Keratinocyte (primary cell): ENCODE measurements at regions not wholly inside any gene's neighbourhood (a gene's known extent, or its start where the extent isn't known, plus 50 kb on each side); places are given as distances from the start of the nearest gene placed in this dataset.
"Not testable (repeated sequence)": the region's sequence is repeated elsewhere in the genome, so short reads cannot be mapped to it uniquely, and the experiment has no call there.

Source experiments
- DNase-seq: peaks from one replicate; pipeline ENCODE4 v3.0.0-alpha.2; 2011; ENCODE audit warnings: low read depth, missing footprints, low spot score
- FAIRE-seq: peaks from 2 replicates; lab custom pipeline; 2011; peaks lifted over from hg19 to GRCh38; lab: Jason Lieb, UNC
- H2AFZ ChIP-seq: 2 replicates; pipeline ENCODE4 v1.6.0; 2012; ENCODE audit warnings: low read length, control low read depth, inconsistent platforms; ENCODE audit not compliant: control insufficient read depth
- H3K27ac ChIP-seq: 2 replicates; pipeline ENCODE4 v1.5.1; 2011; ENCODE audit warnings: low read length; ENCODE audit not compliant: control insufficient read depth, insufficient read depth
- H3K27me3 ChIP-seq: 3 replicates; pipeline ENCODE4 v1.6.0; 2011; ENCODE audit warnings: low read length; ENCODE audit not compliant: control insufficient read depth, insufficient read depth; ENCODE audit errors: extremely low read depth
- H3K36me3 ChIP-seq, 2 experiments: 2 replicates in 1 of 2; 3 replicates in 1 of 2; pipeline ENCODE4 v1.5.1; 2011; ENCODE audit warnings: low read length in 2 of 2, mild to moderate bottlenecking in 1 of 2; ENCODE audit not compliant: control insufficient read depth in 2 of 2, insufficient read depth in 2 of 2; ENCODE audit errors: extremely low read depth in 1 of 2
- H3K4me1 ChIP-seq: 3 replicates; pipeline ENCODE4 v1.5.1; 2011; ENCODE audit warnings: low read length; ENCODE audit not compliant: control insufficient read depth, insufficient read depth; ENCODE audit errors: extremely low read depth
- H3K4me2 ChIP-seq: 3 replicates; pipeline ENCODE4 v1.6.0; 2011; ENCODE audit warnings: low read depth, low read length; ENCODE audit not compliant: control insufficient read depth, insufficient read depth; ENCODE audit errors: extremely low read depth
- H3K4me3 ChIP-seq, 3 experiments: fragments of 200-600 bp in 1 of 3; sonication (generic) in 1 of 3; 2 replicates in 2 of 3; 3 replicates in 1 of 3; pipeline ENCODE4 v1.5.1; 2011 to 2016; ENCODE audit warnings: low read length in 3 of 3, mild to moderate bottlenecking in 3 of 3, control low read depth in 2 of 3, inconsistent platforms in 1 of 3, low read depth in 1 of 3, mixed read lengths in 1 of 3, mixed run types in 1 of 3, moderate library complexity in 1 of 3; ENCODE audit not compliant: control insufficient read depth in 2 of 3, insufficient read depth in 2 of 3; ENCODE audit errors: extremely low read depth in 1 of 3
- H3K79me2 ChIP-seq: 2 replicates; pipeline ENCODE4 v1.6.0; 2012; ENCODE audit warnings: low read length; ENCODE audit not compliant: control insufficient read depth, insufficient read depth
- H3K9ac ChIP-seq: 3 replicates; pipeline ENCODE4 v1.6.0; 2011; ENCODE audit warnings: low read length; ENCODE audit not compliant: control insufficient read depth, insufficient read depth; ENCODE audit errors: extremely low read depth
- H3K9me1 ChIP-seq: 3 replicates; pipeline ENCODE4 v1.6.0; 2011; ENCODE audit warnings: low read length; ENCODE audit not compliant: control insufficient read depth, insufficient read depth; ENCODE audit errors: extremely low read depth
- H3K9me3 ChIP-seq: 2 replicates; pipeline ENCODE4 v1.5.1; 2012; ENCODE audit warnings: low read depth, low read length; ENCODE audit not compliant: control insufficient read depth
- H4K20me1 ChIP-seq: 3 replicates; pipeline ENCODE4 v1.6.0; 2011; ENCODE audit warnings: low read length; ENCODE audit not compliant: control insufficient read depth, insufficient read depth; ENCODE audit errors: extremely low read depth
- CTCF ChIP-seq, 3 experiments: IDR thresholded peaks in 1 of 3; conservative IDR thresholded peaks in 1 of 3; optimal IDR thresholded peaks in 1 of 3; 2 replicates in 2 of 3; 3 replicates in 1 of 3; pipeline versions ENCODE3 to v1.5.1; 2011; ENCODE audit warnings: low read length in 3 of 3, mild to moderate bottlenecking in 3 of 3, moderate library complexity in 2 of 3, control low read depth in 1 of 3, inconsistent platforms in 1 of 3; ENCODE audit not compliant: insufficient read depth in 2 of 3; ENCODE audit errors: extremely low read depth in 1 of 3
- EZH2 ChIP-seq: IDR thresholded peaks from one replicate; pipeline ENCODE4 v1.6.1; 2012; ENCODE audit warnings: inconsistent platforms, mild to moderate bottlenecking, low read length, moderate library complexity
- dilution Hi-C: fragments of 300-500 bp; cut with MboI; formaldehyde crosslinking; loops from one replicate; pipeline ENCODE4 v1.7.0; 2020; ENCODE audit warnings: low sequenced_read_pairs; ENCODE audit not compliant: extremely low pct_ligation_motif_present

DNA sequence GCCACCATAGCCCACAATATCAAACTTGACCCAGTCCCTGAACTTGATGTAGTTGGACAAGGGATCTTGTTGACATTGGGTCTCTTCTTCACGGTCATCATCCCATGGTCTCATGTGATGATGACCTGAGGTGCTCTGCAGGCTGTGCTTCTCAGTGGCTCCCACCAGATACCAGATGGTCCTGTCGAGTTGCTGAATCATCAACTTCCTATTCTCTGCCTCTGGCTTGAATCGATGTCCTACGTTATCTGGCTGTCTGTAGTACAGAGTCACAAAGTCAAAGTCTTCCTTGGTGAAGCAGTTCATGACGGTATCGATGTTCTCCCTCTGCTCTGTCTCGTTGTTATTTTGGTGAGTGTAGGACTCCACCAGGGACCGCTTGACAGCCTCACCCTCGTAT, 145.7 kb upstream of the ALDH3B2 start:
- no peak overlapping the region for H3K4me3 ChIP-seq
- no peaks in the 10 kb centered on the region for H3K79me2 ChIP-seq
- TF ChIP-seq CTCF (optimal IDR thresholded peaks at IDR 0.05 in 1 of 3, IDR thresholded peaks at IDR 0.05 in 1 of 3, conservative IDR thresholded peaks at IDR 0.05 in 1 of 3; ENCODE audit: extremely low read depth in 1 of 3, insufficient read depth in 2 of 3, low read length in 3 of 3) (no peak), EZH2 (no peak)

GRCh38 chr11:67817558-67817957, 143.1 kb upstream of the ALDH3B2 start:
- H3K4me1 ChIP-seq, H3K27me3 ChIP-seq, H3K79me2 ChIP-seq, DNase-seq, H3K9ac ChIP-seq, H3K4me3 ChIP-seq, H3K9me3 ChIP-seq, H3K4me2 ChIP-seq, H3K9me1 ChIP-seq, H3K36me3 ChIP-seq, dilution Hi-C loops, H2AFZ ChIP-seq, H4K20me1 ChIP-seq, H3K27ac ChIP-seq, FAIRE-seq: not testable (repeated sequence)

More for the DNA sequence above, 145.7 kb upstream of the ALDH3B2 start:
- FAIRE-seq (no peak), DNase-seq (no peak)
- Histone ChIP-seq H2AFZ (no peak overlapping the region), H3K9me1 (no peaks in the 10 kb centered on the region), H3K9ac (no peak overlapping the region), H3K27ac (no peak overlapping the region), H3K27me3 (no peaks in the 10 kb centered on the region), H4K20me1 (no peaks in the 10 kb centered on the region), H3K4me1 (no peaks in the 10 kb centered on the region), H3K36me3 (no peaks in the 10 kb centered on the region), H3K4me2 (no peak overlapping the region), H3K9me3 (no peaks in the 10 kb centered on the region)
- dilution Hi-C loops: no loop called here

DNA sequence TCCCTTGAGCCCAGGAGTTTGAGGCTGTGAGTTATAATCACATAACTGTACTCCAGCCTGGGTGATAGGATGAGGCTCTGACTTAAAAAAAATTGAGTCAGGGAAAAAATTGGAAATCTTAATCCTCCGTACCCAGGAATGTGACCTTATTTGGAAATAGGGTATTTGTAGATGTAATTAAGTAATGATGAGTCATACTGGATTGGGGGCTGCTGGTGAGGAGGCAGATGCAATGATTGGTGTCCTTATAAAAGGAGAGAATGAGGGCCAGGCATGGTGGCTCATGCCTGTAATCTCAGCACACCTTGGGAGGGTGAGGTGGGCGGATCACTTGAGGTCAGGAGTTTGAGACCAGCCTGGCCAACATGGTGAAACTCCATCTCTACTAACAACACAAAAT, 134.9 kb upstream of the ALDH3B2 start:
- FAIRE-seq, H2AFZ ChIP-seq, dilution Hi-C loops, H3K9ac ChIP-seq, H3K4me3 ChIP-seq, H3K27me3 ChIP-seq, H3K27ac ChIP-seq, H4K20me1 ChIP-seq, H3K4me2 ChIP-seq, H3K9me3 ChIP-seq, H3K4me1 ChIP-seq, H3K36me3 ChIP-seq, H3K9me1 ChIP-seq, DNase-seq, H3K79me2 ChIP-seq: not testable (repeated sequence)

- H4K20me1 ChIP-seq, H3K9me1 ChIP-seq, H3K9me3 ChIP-seq, DNase-seq, H3K27ac ChIP-seq, H3K4me3 ChIP-seq, FAIRE-seq, H3K79me2 ChIP-seq, H3K27me3 ChIP-seq, H2AFZ ChIP-seq, H3K4me1 ChIP-seq, H3K36me3 ChIP-seq, H3K4me2 ChIP-seq, dilution Hi-C loops, H3K9ac ChIP-seq: not testable (repeated sequence)
These were observed 133.5 kb upstream of the ALDH3B2 start for GRCh38 chr11:67807896-67808295.
